Kidney epithelial cell (primary cell): ENCODE measurements at regions not wholly inside any gene's neighbourhood (a gene's known extent, or its start where the extent isn't known, plus 50 kb on each side); places are given as distances from the start of the nearest gene placed in this dataset.

ENCODE experiments used
- DNase-seq: peaks from one replicate; pipeline ENCODE4 v3.0.0-alpha.2; 2010; ENCODE audit warnings: low read depth
- H3K27me3 ChIP-seq: 2 replicates; pipeline ENCODE4 v1.6.0; 2011; ENCODE audit warnings: low read length; ENCODE audit not compliant: control insufficient read depth, insufficient read depth
- H3K36me3 ChIP-seq: 2 replicates; pipeline ENCODE4 v1.5.1; 2011; ENCODE audit warnings: low read length; ENCODE audit not compliant: control insufficient read depth, insufficient read depth
- H3K4me3 ChIP-seq: 2 replicates; pipeline ENCODE4 v1.5.1; 2011; ENCODE audit warnings: low read depth, mild to moderate bottlenecking, control low read depth, low read length
- TF ChIP-seq, protein P1 (sequence below): IDR thresholded peaks from 2 replicates; pipeline ENCODE4 v1.5.1; 2011; ENCODE audit warnings: mild to moderate bottlenecking, moderate library complexity, low read length, control low read depth, inconsistent platforms; ENCODE audit not compliant: insufficient read depth, poor library complexity, severe bottlenecking

DNA sequence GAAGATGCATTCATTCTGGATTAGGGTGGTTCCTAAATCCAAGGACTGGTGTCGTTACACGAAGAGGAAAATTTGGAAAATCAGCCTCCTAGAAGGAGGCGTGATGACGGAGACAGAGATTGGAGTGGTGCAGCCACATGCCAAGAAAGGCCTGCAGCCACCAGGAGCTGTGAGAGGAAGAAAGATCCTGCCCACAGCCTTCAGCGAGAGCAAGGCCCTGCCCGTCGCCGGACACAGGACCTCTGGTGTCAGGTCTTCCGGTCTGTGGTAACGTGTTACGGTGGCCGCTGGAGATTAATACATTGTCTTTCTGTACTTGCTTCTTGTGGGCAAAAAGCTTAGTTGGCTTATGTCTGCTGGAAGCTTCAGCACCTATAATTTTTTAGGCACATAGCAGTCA is 1045.8 kb downstream of the BRD1 start:
- Histone ChIP-seq H3K36me3 (no peaks in the 10 kb centered on the region), H3K4me3 (no peak overlapping the region), H3K27me3 (no peaks in the 10 kb centered on the region)
- no peak for DNase-seq
- TF ChIP-seq, protein P1, sequence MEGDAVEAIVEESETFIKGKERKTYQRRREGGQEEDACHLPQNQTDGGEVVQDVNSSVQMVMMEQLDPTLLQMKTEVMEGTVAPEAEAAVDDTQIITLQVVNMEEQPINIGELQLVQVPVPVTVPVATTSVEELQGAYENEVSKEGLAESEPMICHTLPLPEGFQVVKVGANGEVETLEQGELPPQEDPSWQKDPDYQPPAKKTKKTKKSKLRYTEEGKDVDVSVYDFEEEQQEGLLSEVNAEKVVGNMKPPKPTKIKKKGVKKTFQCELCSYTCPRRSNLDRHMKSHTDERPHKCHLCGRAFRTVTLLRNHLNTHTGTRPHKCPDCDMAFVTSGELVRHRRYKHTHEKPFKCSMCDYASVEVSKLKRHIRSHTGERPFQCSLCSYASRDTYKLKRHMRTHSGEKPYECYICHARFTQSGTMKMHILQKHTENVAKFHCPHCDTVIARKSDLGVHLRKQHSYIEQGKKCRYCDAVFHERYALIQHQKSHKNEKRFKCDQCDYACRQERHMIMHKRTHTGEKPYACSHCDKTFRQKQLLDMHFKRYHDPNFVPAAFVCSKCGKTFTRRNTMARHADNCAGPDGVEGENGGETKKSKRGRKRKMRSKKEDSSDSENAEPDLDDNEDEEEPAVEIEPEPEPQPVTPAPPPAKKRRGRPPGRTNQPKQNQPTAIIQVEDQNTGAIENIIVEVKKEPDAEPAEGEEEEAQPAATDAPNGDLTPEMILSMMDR = no peak

DNA sequence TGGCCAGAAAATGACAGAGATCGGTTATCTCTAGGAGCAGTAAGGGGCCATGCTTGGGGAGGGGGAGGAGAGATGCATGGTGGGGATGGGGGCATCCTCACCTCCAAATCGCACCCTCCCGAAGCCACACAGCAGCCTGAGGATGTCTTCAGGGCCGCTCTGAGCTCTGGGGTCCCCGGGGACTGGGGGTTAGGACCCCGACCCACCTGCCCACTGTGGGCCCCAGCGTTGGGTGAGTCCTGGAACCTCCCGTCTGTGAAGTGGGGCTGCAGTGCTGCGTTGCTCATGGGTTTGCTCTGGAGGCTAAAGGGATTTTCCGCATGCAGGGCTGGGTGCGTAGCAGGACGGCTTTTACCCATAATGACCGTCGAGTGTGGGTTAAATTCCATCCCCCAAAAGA is 1046.3 kb downstream of the BRD1 start:
- no peak for DNase-seq
- no peak overlapping the region for H3K4me3 ChIP-seq
- H3K27me3 ChIP-seq = no peaks in the 10 kb centered on the region
- TF ChIP-seq, protein P1 = no peak
- no peaks in the 10 kb centered on the region for H3K36me3 ChIP-seq

DNA sequence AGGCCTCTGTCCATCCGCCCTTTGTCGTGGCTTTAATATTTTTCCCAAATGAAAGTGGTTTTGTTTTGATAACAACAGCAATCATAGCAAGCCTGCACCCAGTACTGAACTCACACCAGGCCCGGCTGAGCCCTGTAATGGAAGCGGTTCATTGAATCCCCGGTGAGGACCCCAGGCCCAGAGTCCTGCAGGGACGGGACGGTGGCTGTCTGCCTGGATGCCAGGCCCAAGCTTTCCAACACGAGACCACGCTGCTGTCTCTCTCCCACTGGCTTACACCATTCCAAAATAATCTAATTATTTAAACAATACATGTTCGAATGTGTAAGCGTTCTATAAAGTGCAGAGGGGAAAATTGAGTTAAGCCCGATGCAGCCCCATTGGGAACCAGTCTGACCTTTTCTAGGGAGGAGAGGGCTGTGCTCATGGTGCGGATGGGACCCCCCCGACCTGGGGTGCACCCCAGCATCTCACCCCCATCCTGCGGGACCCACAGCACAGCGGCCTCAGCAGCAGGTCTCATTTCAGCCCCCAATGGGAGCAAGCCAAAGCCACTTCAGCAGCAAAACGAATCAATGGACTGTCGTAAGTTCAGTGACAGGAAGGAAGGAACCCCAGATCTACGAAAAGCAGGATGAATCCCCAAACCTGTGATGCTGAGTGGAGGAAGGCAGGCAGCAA is 1046.9 kb downstream of the BRD1 start:
- H3K4me3 ChIP-seq = no peak overlapping the region
- DNase-seq = no peak
- H3K27me3 ChIP-seq = no peaks in the 10 kb centered on the region
- H3K36me3 ChIP-seq = no peaks in the 10 kb centered on the region
- TF ChIP-seq, protein P1 = no peak

DNA sequence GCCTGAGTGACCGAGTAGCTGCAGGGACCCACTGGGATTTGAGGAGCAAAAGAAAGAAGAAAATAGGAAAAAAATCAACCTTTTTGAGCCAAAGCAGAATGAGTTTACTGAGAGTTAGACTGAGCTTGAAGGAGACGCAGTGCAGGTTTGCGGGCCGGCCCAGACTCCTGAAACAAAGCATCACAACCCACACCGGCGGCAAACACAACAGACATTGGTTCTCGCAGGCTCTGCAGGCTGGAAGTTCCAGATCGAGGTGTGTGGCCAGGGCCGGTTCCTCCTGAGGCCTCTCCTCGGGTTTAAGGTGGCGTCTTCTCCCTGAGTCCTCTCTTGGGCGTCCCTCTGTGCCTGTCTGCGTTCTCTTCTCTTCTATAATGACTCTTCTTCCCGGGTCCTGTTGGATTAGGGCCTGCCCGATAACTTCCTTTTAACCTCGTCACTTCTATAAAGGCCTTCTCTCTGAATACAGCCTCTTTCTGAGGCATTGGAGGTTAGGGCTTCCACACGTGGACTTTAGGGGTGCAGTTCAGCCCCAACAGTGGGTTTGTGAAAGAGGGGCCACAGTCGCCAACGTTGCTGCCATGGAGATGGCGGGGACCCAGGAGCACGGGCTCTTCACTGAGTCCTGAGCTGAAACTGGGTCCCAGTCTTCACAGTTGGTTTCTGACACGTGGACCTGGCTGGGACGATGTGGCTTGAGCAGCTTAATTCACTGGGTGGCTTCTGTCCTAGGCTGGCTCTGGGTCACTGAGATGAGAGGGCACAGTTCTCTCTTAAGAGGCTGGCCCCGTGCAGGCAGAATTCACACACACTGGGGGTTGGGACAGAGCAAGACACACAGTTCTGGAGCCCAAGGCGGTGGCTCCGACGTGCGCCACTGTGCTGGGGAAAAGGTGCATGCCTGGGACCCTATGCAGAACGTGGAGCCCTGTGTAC is 1047.7 kb downstream of the BRD1 start:
- TF ChIP-seq, protein P1 = no peak

DNA sequence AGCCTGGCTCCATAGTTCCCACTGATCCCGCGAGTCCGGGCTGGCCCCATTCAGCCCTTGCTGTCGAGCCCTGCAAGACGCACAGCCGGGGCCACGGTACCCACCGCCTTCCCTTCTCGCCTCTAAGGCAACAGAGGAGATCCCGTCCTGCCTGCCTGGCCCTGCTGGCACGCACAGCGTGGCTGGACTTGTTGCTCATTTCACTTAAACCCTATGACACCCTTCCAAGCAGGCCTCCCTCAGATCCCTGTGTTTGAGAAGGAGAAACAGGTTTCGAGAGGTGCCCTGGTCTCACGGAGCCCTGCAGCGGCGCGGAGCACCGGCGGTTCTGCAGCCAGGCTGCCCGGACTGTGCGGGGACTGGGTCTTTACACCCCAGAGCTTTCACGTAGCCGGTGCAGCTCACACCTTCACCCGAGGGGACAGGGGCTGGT is 1048.4 kb downstream of the BRD1 start:
- TF ChIP-seq, protein P1 = no peak
- Histone ChIP-seq H3K4me3 (no peak overlapping the region), H3K36me3 (no peaks in the 10 kb centered on the region), H3K27me3 (no peaks in the 10 kb centered on the region)
- DNase-seq = no peak

More for the DNA sequence above, 1047.7 kb downstream of the BRD1 start:
- no peak for DNase-seq
- H3K27me3 ChIP-seq = no peaks in the 10 kb centered on the region
- no peak overlapping the region for H3K4me3 ChIP-seq
- H3K36me3 ChIP-seq = no peaks in the 10 kb centered on the region
